Panc1 (cell line): ENCODE measurements at regions not wholly inside any gene's neighbourhood (a gene's known extent, or its start where the extent isn't known, plus 50 kb on each side); places are given as distances from the start of the nearest gene placed in this dataset.

ENCODE experiments used
- ATAC-seq: fragments of 200-7000 bp; cut with Tn5 transposase; 2 replicates; pipeline ENCODE4 v1.9.1; 2020; ENCODE audit warnings: mild to moderate bottlenecking, moderate library complexity
- BruUV-seq: library from RNA; stranded (reverse); fragments of 400-500 nt; replicated peaks from 2 replicates; lab custom pipeline; 2021; lab: Mats Ljungman, UMichigan
- CTCF ChIA-PET: fragments of 300-600 bp; sonication (Branson Sonifier 250); formaldehyde crosslinking; loops from one replicate; lab custom pipeline; 2022; ENCODE audit warnings: antibody characterized with exemption; lab: Charles Lee
- POLR2A ChIA-PET: fragments of 300-600 bp; sonication (Branson Sonifier 250); formaldehyde crosslinking; loops from one replicate; lab custom pipeline; 2022; ENCODE audit warnings: antibody characterized with exemption; lab: Charles Lee
- DNase-seq: peaks from one replicate; pipeline ENCODE4 v3.0.0-alpha.2; 2010; ENCODE audit warnings: low read depth, low spot score
- H3K27ac ChIP-seq: 2 replicates; pipeline ENCODE4 v1.5.1; 2011; ENCODE audit warnings: mild to moderate bottlenecking, low read length, inconsistent platforms
- H3K27me3 ChIP-seq: fragments of 200-500 bp; sonication (Bioruptor generic); 2 replicates; pipeline ENCODE4 v1.6.0; 2014; ENCODE audit warnings: low read length, inconsistent platforms; ENCODE audit not compliant: control insufficient read depth, insufficient read depth
- H3K36me3 ChIP-seq: fragments of 200-500 bp; sonication (Bioruptor generic); 2 replicates; pipeline ENCODE4 v1.5.1; 2014; ENCODE audit warnings: inconsistent platforms, mild to moderate bottlenecking, low read length, moderate library complexity; ENCODE audit not compliant: control insufficient read depth, insufficient read depth
- H3K4me1 ChIP-seq: 2 replicates; pipeline ENCODE4 v1.5.1; 2011; ENCODE audit warnings: inconsistent platforms, mild to moderate bottlenecking, low read length, moderate library complexity; ENCODE audit not compliant: control insufficient read depth, insufficient read depth
- H3K4me3 ChIP-seq, 2 experiments: 2 replicates each; pipeline ENCODE4 v1.5.1; 2011 to 2012; ENCODE audit warnings: low read depth in 2 of 2, low read length in 2 of 2, mild to moderate bottlenecking in 2 of 2, inconsistent platforms in 1 of 2, moderate library complexity in 1 of 2
- H3K9me3 ChIP-seq: fragments of 200-500 bp; sonication (Bioruptor generic); 2 replicates; pipeline ENCODE4 v1.5.1; 2014; ENCODE audit warnings: low read depth, mild to moderate bottlenecking, inconsistent platforms, low read length, moderate library complexity; ENCODE audit not compliant: control insufficient read depth, insufficient read depth
- POLR2AphosphoS5 ChIP-seq: IDR thresholded peaks from 2 replicates; pipeline ENCODE4 v1.6.1; 2012; ENCODE audit warnings: mild to moderate bottlenecking, low read depth, low read length, moderate library complexity
- SIN3A ChIP-seq: IDR thresholded peaks from 2 replicates; pipeline ENCODE4 v1.6.1; 2012; ENCODE audit warnings: low read depth, mild to moderate bottlenecking, low read length, moderate library complexity, borderline replicate concordance; ENCODE audit not compliant: insufficient read depth
- TCF7L2 ChIP-seq: IDR thresholded peaks from 2 replicates; pipeline ENCODE4 v1.6.1; 2011; ENCODE audit warnings: mild to moderate bottlenecking, low read depth, low read length, inconsistent platforms
- in situ Hi-C: cut with HindIII; loops from 2 replicates; pipeline ENCODE4 v1.10.0; 2016; ENCODE audit warnings: low sequenced_read_pairs, low pct_unique_long_range_greater_than_20kb
- intact Hi-C: fragments of 100-400 bp; cut with micrococcal nuclease; formaldehyde crosslinking; loops from one replicate; pipeline ENCODE4 v1.10.0; 2022; ENCODE audit not compliant: unreplicated experiment
- TF ChIP-seq, protein P1 (sequence below): fragments of 450-650 bp; IDR thresholded peaks from 2 replicates; pipeline ENCODE4 v1.5.1; 2017; ENCODE audit warnings: mild to moderate bottlenecking
- TF ChIP-seq, protein P2 (sequence below), 2 experiments: IDR thresholded peaks; 2 replicates each; pipeline ENCODE4 v1.6.1; 2011 to 2012; ENCODE audit warnings: low read depth in 2 of 2, control low read depth in 1 of 2, low read length in 1 of 2, mild to moderate bottlenecking in 1 of 2, moderate library complexity in 1 of 2; ENCODE audit not compliant: insufficient read depth in 1 of 2

DNA sequence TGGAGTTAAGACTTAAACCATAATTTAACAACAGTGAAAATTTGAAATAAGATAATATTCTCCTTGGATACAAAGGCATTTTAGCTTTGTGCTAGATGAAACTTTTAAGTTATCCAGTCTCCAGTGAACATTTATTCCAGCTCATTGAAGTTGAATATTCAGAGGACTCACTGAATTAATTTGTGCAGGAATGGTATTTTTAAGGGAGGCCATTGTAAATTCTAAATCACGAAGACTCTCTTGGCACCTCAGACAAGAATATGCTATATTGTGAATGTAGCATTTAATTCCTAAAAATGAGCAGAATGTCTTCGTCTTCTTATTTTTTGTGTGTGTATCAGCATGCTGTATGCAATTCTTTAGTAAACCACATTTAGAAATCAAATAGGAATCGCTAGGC, 731.7 kb upstream of the RAB6C start:
- H3K36me3 ChIP-seq, result no peaks in the 10 kb centered on the region
- BruUV-seq, result no TSS peak
- H3K9me3 ChIP-seq, result no peaks in the 10 kb centered on the region
- H3K27ac ChIP-seq, result no peak overlapping the region
- intact Hi-C loops, result no loop called here
- no peaks in the 10 kb centered on the region for H3K4me1 ChIP-seq
- DNase-seq, result no peak
- TF ChIP-seq POLR2AphosphoS5 (no peak), SIN3A (no peak), TCF7L2 (no peak)
- TF ChIP-seq, protein P1, sequence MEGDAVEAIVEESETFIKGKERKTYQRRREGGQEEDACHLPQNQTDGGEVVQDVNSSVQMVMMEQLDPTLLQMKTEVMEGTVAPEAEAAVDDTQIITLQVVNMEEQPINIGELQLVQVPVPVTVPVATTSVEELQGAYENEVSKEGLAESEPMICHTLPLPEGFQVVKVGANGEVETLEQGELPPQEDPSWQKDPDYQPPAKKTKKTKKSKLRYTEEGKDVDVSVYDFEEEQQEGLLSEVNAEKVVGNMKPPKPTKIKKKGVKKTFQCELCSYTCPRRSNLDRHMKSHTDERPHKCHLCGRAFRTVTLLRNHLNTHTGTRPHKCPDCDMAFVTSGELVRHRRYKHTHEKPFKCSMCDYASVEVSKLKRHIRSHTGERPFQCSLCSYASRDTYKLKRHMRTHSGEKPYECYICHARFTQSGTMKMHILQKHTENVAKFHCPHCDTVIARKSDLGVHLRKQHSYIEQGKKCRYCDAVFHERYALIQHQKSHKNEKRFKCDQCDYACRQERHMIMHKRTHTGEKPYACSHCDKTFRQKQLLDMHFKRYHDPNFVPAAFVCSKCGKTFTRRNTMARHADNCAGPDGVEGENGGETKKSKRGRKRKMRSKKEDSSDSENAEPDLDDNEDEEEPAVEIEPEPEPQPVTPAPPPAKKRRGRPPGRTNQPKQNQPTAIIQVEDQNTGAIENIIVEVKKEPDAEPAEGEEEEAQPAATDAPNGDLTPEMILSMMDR, result no peak
- TF ChIP-seq, protein P2, sequence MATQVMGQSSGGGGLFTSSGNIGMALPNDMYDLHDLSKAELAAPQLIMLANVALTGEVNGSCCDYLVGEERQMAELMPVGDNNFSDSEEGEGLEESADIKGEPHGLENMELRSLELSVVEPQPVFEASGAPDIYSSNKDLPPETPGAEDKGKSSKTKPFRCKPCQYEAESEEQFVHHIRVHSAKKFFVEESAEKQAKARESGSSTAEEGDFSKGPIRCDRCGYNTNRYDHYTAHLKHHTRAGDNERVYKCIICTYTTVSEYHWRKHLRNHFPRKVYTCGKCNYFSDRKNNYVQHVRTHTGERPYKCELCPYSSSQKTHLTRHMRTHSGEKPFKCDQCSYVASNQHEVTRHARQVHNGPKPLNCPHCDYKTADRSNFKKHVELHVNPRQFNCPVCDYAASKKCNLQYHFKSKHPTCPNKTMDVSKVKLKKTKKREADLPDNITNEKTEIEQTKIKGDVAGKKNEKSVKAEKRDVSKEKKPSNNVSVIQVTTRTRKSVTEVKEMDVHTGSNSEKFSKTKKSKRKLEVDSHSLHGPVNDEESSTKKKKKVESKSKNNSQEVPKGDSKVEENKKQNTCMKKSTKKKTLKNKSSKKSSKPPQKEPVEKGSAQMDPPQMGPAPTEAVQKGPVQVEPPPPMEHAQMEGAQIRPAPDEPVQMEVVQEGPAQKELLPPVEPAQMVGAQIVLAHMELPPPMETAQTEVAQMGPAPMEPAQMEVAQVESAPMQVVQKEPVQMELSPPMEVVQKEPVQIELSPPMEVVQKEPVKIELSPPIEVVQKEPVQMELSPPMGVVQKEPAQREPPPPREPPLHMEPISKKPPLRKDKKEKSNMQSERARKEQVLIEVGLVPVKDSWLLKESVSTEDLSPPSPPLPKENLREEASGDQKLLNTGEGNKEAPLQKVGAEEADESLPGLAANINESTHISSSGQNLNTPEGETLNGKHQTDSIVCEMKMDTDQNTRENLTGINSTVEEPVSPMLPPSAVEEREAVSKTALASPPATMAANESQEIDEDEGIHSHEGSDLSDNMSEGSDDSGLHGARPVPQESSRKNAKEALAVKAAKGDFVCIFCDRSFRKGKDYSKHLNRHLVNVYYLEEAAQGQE (IDR thresholded peaks at IDR 0.05; ENCODE audit: insufficient read depth in 1 of 2, low read depth in 2 of 2, low read length in 1 of 2), result no peak
- POLR2A ChIA-PET, result no interaction called here
- CTCF ChIA-PET, result interaction anchor here (0.6 kb wide), 1 partner anchor 478 kb away, joined by 3 read pairs; no protein-coding TSS in a partner anchor
- H3K27me3 ChIP-seq, result no peaks in the 10 kb centered on the region
- H3K4me3 ChIP-seq, result no peak overlapping the region
- no peak for ATAC-seq
- in situ Hi-C loops, result no loop called here

DNA sequence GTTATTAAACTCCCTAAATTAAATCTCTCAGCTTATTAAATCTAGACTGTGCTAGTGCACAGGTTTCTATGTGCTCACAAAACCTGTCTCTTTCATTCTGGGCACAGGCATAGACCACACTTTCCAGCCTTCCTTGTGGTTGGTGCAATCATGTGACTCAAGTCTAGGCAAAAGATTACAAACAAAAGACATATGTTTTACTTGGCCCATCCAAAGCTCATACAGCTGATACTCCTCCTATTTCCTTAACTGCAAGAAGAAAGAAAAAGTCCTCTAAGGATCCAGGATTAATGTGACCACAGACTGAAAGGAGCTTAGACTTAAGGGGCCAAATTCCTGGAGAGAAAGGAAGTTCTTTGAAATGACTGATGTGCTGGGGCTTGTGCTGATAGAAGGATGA, 731.3 kb upstream of the RAB6C start:
- H3K27ac ChIP-seq, result no peak overlapping the region
- in situ Hi-C loops (no loop called here), intact Hi-C loops (no loop called here)
- no TSS peak for BruUV-seq
- no peaks in the 10 kb centered on the region for H3K4me1 ChIP-seq
- no peak for ATAC-seq
- H3K36me3 ChIP-seq, result no peaks in the 10 kb centered on the region
- CTCF ChIA-PET, result no interaction called here
- no peak for TF ChIP-seq POLR2AphosphoS5
- no peak for TF ChIP-seq TCF7L2
- TF ChIP-seq SIN3A, result no peak
- TF ChIP-seq, protein P1, result no peak
- TF ChIP-seq, protein P2 (IDR thresholded peaks at IDR 0.05; ENCODE audit: insufficient read depth in 1 of 2, low read depth in 2 of 2, low read length in 1 of 2), result no peak
- no peak overlapping the region for H3K4me3 ChIP-seq
- no peaks in the 10 kb centered on the region for H3K27me3 ChIP-seq
- no peaks in the 10 kb centered on the region for H3K9me3 ChIP-seq
- POLR2A ChIA-PET, result no interaction called here
- no peak for DNase-seq
